ELR (cell line): ENCODE measurements at regions not wholly inside any gene's neighbourhood (a gene's known extent, or its start where the extent isn't known, plus 50 kb on each side); places are given as distances from the start of the nearest gene placed in this dataset.

Experiments
- DNase-seq: peaks from one replicate; pipeline ENCODE4 v3.0.0-alpha.2; 2015; ENCODE audit warnings: low read depth

DNA sequence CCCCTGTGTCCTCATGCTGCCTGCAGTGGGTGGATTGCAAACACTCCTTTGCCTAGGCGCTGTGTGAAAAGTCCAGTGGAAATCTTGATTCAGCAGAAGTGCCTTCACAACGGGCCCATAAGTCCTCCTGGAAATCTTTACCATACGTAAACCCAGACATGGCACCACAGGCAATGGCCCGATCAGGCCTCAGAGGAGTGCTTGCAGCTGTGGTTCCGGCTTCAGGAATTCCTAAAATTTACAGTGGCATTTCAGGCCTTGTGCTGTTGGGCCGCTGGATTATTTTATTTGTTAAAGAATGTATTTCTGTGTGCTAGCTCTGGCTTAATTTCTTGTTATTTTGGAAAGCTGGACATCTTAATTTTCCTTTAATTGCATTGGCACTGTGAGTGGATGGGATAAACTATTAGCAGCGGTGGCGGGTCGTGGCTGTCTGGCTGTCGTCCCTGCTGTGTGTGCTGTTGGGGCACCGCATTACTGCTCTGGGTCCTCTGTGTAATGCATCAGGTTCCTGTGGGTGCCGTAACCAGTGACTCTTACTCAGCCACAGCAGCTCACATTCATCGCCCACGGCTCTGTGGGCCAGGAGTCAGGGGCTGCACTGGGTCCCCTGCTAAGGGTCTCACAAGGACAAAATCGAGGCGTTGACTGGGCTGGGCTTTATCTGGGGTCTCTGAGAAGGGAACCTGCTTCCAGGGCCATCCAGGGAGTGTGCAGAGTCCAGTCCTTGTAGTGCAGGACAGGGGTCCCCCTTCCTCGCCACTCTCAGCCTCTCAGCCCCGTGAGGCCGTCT is 73.1 kb downstream of the RTP5 start:
- DNase-seq, result no peak

DNA sequence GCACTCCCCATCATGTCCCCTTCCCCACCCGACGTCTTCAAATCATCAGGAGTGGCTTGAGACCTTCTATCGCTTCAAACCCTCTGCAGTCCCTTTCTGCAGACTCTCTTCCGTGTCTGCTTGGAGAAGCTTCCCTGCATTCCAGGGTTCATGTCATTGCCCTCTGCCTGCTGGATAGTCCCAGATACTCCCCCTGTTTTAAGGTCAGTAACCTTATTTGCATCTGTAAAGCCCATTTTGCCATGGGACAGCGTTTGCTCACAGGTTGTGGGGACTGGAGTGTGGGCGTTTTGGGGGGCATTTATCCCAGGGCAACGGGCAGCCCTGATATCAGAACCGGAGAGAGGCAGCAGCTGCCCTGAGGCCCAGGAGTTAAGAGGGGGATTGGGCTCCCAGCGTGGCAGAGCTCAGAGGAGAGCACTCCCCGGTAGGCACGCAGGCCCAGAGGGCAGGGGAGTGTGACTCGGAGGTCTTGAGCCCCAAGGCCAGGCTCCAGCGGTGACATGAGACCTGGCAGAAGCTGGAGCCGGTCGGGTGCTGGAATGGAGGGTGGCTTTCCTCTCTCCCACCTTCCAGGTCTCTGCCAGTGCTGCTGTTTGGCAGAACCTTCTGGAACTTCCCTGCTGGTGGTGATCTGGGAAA is 73.8 kb downstream of the RTP5 start:
- DNase-seq, result no peak

DNA sequence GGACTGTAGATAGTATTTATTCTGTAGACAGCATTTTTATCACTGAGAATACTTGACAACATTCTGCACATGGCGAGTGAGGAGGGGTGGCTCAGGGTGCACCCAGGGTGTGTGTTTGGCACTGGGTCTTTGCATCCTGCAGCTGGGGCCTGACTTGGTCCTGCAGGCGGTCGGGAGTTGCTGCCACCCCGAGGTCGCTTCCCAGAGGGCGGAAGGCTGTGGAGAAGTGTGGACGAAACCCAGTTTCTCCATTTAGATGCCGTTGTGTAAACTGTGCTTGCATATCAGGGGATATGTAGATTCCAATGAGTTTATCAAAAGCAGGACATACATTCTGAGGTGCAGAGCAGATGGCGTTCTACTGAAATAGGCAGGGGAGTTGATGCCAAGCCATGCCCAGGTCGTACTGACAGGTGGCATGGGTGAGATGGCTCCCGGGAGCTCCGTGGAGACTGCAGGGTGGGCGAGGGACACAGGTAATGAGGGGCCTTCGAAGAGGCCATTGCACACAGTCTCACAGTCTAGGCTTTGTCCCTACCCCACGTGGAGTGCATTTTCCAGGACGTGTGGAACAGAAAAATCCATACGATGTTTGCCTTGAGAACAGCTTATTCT is 74.5 kb downstream of the RTP5 start:
- no peak for DNase-seq

DNA sequence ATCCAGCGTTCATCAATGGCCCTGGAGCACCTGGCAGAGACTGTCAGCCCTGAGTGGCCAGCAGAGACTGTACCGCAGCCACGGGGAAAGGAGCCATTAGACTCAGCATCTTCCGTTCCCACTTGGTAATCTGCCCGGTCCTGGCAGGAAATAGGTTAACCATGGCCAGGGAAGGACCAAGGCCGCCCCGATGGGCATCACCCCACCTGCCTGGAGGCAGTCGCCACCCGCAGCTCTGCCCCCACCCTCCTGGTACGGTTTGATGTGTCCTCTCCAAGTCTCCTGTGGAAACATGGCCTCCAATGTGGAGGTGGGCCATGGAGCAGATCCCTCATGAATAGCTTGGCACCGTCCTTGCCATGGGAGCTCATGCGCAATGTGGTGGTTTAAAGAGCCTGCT is 75.3 kb downstream of the RTP5 start:
- no peak for DNase-seq

DNA sequence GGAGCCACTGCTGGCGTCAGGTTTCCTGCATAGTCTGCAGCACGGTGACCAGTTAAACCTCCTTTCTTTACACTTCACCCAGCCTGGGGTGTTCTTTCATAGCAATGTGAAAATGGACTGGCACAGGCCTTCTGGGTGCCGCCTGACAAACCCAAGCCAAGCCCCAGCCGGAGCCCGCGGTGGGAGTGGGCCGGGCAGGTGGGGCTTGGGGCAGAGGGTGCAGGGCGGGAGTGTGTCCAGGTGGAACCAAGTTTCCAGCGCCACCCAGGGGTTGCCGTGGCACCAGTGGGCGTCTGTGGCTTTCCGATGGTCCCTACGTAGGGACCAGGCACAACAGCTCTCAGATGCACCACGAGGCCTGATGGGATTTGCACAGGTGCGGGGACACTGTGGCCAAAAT is 75.8 kb downstream of the RTP5 start:
- no peak for DNase-seq

DNA sequence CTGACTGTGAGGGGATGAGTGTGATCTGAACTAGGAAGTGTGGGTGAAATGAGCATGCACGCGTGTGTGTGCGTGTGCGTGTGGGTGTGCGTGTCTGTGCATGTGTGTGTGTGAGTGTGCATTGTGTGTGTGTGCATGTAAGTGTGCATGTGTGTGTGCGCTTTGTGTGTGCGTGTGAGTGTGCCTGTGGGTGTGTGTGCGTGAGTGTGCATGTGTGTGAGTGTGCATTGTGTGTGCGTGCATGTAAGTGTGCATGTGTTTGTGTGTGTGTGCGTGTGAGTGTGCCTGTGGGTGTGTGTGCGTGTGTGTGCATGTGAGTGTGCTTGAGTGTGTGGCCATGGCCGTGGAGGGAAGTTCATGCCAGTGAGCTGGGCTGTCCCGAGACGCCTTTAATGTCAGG is 76.3 kb downstream of the RTP5 start:
- DNase-seq, result no peak

DNA sequence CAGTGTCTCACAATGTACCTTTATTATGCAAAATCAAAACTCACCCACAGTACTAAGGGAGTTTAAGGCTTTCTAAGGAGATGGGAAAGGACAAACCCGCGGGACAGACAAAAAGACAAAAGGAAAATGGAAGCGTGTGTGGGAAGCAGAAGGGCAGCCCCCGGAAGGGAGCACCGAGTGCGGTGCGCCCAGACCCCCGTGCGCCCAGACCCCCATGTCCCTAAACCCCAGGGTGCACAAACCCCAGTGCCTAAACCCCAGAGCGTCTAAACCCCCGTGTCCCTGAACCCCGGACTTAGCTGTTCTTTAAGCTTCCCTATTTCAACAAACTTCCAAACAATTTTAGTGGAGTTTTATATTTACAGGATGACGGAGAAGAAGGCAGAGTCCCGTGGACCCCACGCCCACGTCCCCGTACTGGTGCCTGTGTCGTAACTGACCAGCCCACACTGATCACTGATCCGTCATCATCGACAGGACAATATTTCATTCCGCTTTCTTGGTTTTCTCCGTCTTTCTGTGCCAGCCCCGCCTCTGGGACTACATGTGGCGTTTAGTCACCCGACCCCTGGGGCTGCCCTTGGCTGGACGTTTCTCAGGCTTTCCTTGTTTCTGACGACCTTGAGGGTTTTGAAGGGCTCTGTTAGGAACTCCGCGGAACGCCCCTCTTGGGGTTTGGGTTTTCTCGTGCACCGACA is 76.9 kb downstream of the RTP5 start:
- no peak for DNase-seq

DNA sequence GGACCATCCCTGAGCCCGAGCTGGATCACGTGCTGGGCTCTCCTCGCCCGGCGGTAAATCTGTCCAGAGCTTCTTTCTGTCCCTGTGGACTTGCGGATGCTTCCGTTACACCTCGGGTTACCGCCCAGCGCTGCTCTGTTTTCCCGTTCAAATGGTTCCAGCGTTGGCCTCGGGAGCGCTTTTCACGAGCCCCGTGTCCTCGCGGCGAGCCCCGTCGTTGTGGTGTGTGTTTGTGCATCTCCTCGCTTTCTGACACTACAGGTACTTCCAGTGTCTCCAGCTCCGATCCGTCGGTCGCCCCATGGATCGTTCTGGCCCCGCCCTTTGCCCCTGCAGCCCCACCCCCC is 77.4 kb downstream of the RTP5 start:
- DNase-seq, result no peak

DNA sequence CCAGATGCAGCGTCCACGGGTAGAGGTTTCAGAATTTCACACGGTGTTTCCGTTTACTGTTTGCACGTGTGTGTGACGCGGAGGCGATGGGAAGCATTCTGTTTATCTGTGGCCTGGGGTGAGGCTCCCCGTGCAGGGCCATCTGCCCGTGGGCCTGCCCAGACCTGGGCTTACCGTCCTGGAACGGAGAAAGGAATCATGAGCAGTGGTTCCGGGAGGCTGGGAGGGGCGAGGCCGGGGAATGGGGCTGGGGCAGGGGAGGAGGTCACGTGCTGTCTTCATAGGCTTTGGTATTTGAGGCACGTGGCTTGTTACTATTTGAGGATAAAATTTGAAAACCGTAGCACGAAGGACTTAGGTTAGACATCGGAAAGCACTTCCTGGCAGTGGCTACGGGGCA is 77.9 kb downstream of the RTP5 start:
- no peak for DNase-seq

DNA sequence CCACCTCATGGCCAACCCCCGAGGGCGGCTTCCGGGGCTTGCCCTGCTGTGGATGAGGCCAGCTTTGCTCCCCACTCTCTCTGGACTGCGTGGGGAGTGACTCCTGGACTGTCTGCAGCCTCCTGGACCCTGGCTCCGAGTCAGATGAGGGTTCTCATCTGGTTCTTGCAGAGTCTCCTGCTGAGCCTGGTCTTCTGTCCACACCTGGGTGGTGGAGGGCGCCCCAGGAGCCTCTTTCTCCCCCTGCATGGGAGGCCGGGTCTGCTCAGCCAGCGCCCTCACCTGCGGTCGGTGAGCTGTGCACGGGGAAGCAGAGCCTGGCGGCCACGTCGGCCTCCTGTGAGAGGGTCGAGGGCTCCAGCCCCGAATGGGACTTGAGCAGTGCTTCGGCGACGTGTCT is 78.3 kb downstream of the RTP5 start:
- DNase-seq, result no peak

DNA sequence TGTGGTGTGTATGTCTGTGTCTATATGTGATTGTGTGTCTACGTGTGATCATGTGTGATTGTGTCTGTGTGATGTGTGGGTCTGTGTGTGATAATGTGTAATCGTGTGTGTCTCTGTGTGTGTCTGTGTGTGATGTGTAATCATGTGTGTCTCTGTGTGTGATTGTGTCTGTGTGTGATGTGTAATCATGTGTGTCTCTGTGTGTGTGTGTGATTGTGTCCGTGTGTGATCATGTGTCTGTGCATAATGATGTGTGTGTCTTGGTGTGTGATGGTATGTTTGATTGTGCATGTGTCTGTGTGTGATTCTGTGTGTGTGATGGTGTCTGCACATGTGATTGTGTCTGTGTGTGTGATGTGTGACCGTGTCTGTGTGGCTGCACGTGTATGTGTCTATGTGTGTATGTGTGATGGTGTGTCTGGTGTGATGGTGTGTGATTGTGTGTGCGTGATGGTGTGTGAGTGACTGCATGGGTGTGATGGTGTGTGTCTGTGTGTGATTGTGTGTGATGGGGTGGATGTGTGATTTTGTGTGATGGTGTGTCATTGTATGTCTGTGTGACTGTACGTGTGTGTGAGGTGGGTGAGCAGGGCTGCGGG is 78.9 kb downstream of the RTP5 start:
- DNase-seq, result no peak

DNA sequence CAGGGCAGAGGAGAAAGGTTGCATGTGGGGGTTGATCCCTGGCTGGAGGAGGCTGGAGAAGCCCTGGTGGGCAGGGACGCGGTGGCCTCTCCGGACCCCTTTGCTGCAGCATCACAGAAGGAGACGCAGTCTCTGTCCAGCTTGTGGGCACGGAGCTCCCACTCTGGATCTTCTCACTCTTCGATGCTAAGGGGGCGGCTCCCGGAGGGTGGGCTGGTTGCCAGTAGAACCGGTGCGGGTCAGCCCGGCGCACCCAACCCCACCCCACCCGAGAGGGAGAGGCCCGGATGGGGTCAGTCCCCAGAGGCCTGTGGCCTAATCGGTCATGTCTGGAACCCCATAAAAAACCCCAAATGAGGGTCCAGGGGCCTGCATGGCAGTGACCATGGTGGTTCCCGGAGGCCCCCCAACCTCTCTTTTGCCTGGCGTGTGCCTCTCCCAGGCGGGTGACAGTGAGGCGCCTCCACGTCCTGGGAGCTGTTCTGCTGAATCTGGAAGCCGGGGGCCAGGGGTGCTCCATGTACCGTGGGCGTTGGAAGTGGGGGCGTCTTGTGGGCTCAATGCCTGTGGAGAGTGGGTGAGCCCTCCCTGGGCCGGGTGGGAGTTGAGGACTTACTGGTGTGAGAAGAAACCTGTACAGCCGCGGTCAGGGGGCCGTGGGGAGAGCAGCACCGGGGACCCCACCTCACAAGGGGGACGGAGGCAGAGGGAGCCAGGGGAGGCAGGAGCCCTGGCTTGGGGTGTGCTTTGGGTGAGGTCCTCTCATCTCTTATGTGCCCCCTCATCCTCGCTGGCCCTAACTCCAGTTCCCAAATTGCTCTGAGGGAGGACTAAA is 79.6 kb downstream of the RTP5 start:
- no peak for DNase-seq

DNA sequence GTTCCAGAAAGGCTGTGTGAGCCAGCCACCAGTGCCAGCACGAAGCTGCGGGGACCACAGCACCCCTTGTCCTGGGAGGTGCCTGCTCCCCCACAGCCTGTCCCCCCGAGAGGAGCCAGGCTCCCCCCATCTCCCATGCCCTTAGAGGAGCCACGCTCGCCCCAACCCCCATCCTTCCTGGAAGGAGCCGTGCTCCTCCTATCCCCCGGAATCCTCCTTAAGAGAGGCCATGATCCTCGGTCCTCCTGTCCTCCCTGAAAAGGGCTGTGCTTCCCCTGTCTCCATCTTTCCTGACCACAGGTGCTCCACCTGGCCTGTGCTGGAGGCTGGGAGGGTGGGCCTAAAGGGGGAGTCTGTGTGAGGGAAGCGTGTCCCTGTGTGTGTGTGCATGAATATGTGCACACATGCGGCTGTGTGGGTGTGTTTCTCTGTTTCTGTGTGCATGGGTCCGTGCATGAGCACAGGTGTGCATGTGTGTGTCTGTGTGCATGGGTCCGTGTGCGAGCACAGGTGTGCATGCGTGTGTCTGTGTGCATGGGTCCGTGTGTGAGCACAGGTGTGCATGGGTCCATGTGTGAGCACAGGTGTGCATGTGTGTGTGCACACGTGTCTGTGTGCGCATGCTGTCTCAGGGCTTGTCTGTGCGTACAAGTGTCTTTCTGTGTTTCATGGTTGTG is 80.3 kb downstream of the RTP5 start:
- no peak for DNase-seq

DNA sequence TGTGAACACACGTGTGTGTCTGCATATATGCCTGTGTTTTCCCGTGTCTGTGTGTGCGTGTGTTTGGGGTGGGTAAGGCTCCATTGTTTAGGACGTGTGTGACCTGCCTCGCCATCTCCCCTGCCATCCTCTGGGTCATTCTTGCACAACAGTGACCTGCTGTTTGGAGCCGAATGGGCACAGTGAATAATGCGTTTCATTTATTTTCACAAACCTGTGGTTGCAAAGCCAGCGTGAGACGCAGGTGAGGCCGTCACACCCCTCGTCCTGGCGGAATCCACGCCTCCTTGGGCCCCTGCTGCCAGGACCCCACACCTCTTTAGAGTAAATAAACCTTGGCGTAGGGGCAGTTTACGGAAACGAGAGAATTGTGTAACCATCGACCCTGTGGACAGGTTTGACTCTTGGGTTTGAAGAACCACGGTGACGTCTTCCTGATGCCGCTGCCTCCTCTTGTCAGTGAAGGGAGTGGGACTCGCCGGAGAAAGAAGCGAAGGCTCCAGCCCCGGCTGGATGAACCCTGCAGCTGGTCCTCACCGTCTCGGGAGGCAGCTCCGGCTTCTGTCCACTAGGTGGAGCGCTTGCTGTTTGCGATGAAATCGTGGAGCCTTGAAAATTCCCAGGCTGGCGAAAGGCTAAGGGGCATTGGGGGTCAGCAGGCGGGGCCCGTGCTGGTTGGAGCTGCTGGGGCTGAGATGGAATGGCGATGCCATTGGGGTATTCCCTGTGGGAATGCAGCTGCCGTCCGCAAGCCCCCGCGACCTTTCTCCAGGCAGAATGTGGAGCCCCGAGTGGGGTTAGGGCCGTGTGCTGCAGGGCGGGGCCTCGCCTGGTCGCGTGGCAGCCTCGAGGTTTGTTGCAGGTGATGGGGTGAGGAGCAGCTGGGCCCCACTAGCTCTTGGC is 81.1 kb downstream of the RTP5 start:
- DNase-seq, result peak; percentile 74

DNA sequence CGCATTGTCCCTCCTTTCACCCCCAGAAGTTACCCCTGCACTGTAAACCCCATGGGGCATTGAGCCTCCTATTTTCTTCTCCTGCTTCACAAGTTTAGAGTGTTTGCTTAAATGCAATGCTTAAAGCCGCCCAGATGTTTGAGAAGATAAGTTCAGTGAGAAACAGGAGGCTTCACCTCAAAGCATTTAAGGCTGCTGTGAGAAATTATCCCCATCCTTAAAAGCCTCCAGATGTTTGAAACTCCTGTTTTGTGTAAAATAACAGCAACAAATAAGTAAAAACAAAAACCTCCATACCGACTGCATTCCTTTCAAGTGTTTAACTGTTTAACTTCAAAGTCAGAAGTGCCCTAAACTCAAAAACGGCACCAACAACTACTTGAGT is 81.8 kb downstream of the RTP5 start:
- no peak for DNase-seq

DNA sequence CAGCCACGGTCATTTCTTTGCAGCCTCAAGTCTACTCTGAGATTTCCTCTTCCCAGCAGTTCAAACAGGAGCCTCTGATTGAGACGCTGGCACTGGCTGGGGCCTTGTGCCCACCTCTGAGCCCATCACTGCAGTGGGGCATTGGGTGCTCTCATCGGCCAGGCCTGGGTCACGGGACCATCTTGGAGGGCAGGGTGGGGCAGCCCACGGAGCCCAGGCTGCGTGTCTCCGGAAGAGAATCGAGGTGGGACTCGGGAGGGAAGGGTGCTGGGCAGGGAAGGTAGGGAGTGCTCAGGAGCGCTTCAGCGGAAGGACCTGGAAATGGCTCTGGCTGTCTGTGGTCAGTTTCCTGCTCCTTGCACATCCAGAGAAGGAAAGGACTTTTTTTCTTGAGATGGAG is 82.4 kb downstream of the RTP5 start:
- no peak for DNase-seq

DNA sequence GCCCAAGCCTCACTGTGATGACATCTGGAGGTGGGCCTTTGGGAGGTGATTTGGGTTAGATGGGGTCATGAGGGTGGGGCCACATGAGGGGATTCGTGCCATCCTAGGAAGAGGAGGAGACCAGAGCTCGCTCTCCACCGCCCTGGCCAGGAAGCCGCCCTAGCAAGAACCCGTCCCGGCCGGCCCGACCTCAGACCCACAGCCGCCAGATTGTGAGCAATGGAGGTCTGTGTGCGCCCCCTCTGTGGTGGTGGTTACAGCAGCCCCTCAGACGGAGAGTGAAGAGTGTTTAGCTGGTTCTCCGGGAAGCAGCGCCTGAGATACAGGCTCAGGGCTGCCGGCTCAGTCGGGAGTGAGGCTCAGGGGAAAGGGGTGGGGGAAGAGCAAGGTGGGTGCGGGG is 83.3 kb downstream of the RTP5 start:
- no peak for DNase-seq

DNA sequence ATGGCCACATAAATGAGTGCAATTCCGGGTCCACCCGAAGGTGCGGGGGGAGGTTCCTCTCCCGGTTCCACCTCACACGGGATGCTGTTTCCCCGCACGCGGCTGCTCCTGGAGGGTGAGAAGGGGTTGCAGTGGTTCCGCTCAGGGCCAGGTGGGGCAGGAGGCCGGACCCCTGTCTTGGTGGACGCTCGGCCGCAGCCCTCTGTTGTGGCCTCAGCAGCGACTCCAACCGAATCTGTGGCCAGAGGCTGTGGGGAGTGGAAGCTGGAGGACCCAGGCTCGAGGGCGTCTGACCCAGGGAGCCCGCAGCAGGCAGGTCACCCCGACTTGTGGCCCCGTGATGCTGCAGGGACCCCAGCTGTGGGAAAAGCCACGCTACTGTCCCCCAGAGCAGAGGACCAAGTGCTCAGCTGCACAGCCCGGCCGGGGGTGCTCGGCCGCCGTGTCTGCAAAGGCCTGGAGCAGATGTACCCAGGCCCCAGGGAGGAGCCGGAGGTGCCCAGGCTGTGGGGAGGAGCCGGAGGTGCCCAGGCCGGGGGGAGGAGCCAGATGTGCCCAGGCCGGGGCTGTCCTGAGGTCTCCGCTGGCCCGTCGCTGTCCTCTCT is 83.9 kb downstream of the RTP5 start:
- DNase-seq, result no peak

DNA sequence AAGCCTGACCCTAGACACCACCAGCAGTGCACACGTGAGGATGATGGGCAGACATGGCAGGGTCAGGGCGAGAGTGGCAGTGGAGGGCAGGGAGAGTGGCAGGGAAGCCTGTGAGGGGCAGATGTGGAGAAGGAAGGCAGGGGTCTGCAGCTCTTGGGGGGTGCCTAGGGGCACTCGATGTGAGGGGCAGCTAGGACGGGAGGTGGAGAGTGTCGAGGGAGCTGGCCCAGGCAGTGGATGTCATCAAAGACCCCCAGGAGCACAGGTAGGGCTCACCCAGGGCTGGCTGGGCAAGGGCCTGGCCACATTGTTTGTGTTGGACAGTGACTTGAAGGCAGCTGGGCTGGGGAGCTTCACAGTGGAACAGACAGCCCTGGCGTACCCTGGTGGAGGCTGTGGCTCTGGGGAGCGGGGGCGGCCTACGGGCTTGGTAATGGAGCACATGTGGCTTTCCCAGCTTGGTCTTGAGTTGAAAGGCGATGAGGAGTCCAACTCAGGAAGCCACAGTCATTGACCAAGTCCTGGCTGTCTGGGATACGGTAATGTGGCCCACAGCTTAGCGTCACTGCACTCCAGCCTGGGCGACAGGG is 87.1 kb downstream of the RTP5 start:
- no peak for DNase-seq
